H9 (cell line): ENCODE measurements at regions not wholly inside any gene's neighbourhood (a gene's known extent, or its start where the extent isn't known, plus 50 kb on each side); places are given as distances from the start of the nearest gene placed in this dataset.

Source experiments
- DNase-seq: peaks from one replicate; pipeline ENCODE4 v3.0.0-alpha.2; 2017
- H2AFZ ChIP-seq: one replicate; pipeline ENCODE4 v1.6.1; 2013; ENCODE audit warnings: mild to moderate bottlenecking, low read length, control low read depth, moderate library complexity
- H2AK5ac ChIP-seq: 2 replicates; pipeline ENCODE4 v1.6.1; 2013; ENCODE audit warnings: low read length, control low read depth, mixed read lengths; ENCODE audit not compliant: insufficient read length
- H2BK120ac ChIP-seq: one replicate; pipeline ENCODE4 v1.6.1; 2013; ENCODE audit warnings: low read depth, mild to moderate bottlenecking, low read length, control low read depth, inconsistent platforms; ENCODE audit not compliant: poor library complexity, severe bottlenecking
- H2BK12ac ChIP-seq: 2 replicates; pipeline ENCODE4 v1.6.1; 2013; ENCODE audit warnings: low read length, control low read depth, mixed read lengths, low read depth; ENCODE audit not compliant: insufficient read length
- H2BK15ac ChIP-seq: 2 replicates; pipeline ENCODE4 v1.6.1; 2013; ENCODE audit warnings: low read depth, low read length, control low read depth
- H2BK20ac ChIP-seq: one replicate; pipeline ENCODE4 v1.6.1; 2013; ENCODE audit warnings: low read depth, mild to moderate bottlenecking, low read length, control low read depth, inconsistent platforms; ENCODE audit not compliant: poor library complexity, severe bottlenecking
- H2BK5ac ChIP-seq: 2 replicates; pipeline ENCODE4 v1.6.1; 2013; ENCODE audit warnings: low read length, control low read depth, mixed read lengths; ENCODE audit not compliant: insufficient read length
- H3K14ac ChIP-seq: 2 replicates; pipeline ENCODE4 v1.6.1; 2013; ENCODE audit warnings: low read length, control low read depth; ENCODE audit not compliant: insufficient read depth
- H3K18ac ChIP-seq: 2 replicates; pipeline ENCODE4 v1.6.1; 2013; ENCODE audit warnings: low read depth, mild to moderate bottlenecking, mixed read lengths, low read length, control low read depth; ENCODE audit not compliant: insufficient read length
- H3K23ac ChIP-seq: 2 replicates; pipeline ENCODE4 v1.6.1; 2013; ENCODE audit warnings: low read length, control low read depth, mixed read lengths, low read depth; ENCODE audit not compliant: insufficient read length
- H3K23me2 ChIP-seq: 2 replicates; pipeline ENCODE4 v1.6.1; 2013; ENCODE audit warnings: low read depth, mild to moderate bottlenecking, mixed read lengths, low read length, control low read depth; ENCODE audit not compliant: insufficient read length, poor library complexity, severe bottlenecking
- H3K27ac ChIP-seq: 2 replicates; pipeline ENCODE4 v1.5.1; 2013; ENCODE audit warnings: low read length, control low read depth, mixed read lengths, low read depth; ENCODE audit not compliant: insufficient read length
- H3K27me3 ChIP-seq: 2 replicates; pipeline ENCODE4 v1.6.1; 2013; ENCODE audit warnings: low read length, control low read depth, inconsistent platforms; ENCODE audit not compliant: insufficient read depth
- H3K4ac ChIP-seq: 2 replicates; pipeline ENCODE4 v1.6.1; 2013; ENCODE audit warnings: low read depth, mild to moderate bottlenecking, control low read depth, inconsistent platforms, low read length, moderate library complexity
- H3K4me1 ChIP-seq: 2 replicates; pipeline ENCODE4 v1.6.1; 2013; ENCODE audit warnings: low read length, control low read depth, inconsistent platforms; ENCODE audit not compliant: insufficient read depth
- H3K4me2 ChIP-seq: 2 replicates; pipeline ENCODE4 v1.6.1; 2013; ENCODE audit warnings: low read length, control low read depth, mixed read lengths; ENCODE audit not compliant: insufficient read length, insufficient read depth
- H3K56ac ChIP-seq: 2 replicates; pipeline ENCODE4 v1.6.1; 2013; ENCODE audit warnings: low read depth, mild to moderate bottlenecking, mixed read lengths, low read length, control low read depth; ENCODE audit not compliant: insufficient read length
- H3K79me1 ChIP-seq: 2 replicates; pipeline ENCODE4 v1.6.1; 2013; ENCODE audit warnings: low read depth, mild to moderate bottlenecking, moderate library complexity, low read length, control low read depth, inconsistent platforms; ENCODE audit not compliant: insufficient read depth, poor library complexity, severe bottlenecking
- H3K79me2 ChIP-seq: 2 replicates; pipeline ENCODE4 v1.6.1; 2013; ENCODE audit warnings: low read length, control low read depth, inconsistent platforms; ENCODE audit not compliant: insufficient read depth
- H3K9ac ChIP-seq: 2 replicates; pipeline ENCODE4 v1.6.1; 2013; ENCODE audit warnings: low read length, control low read depth, mixed read lengths; ENCODE audit not compliant: insufficient read length; ENCODE audit errors: extremely low read depth
- H3K9me3 ChIP-seq: one replicate; pipeline ENCODE4 v1.6.1; 2013; ENCODE audit warnings: low read depth, low read length, inconsistent platforms; ENCODE audit not compliant: control insufficient read depth
- H3T11ph ChIP-seq: one replicate; pipeline ENCODE4 v1.6.1; 2013; ENCODE audit warnings: mild to moderate bottlenecking, low read length, control low read depth, inconsistent platforms
- H4K20me1 ChIP-seq: one replicate; pipeline ENCODE4 v1.6.1; 2013; ENCODE audit not compliant: control insufficient read depth, insufficient read length, insufficient read depth
- H4K5ac ChIP-seq: 2 replicates; pipeline ENCODE4 v1.6.1; 2013; ENCODE audit warnings: low read depth, mild to moderate bottlenecking, mixed read lengths, low read length, control low read depth; ENCODE audit not compliant: insufficient read length
- H4K8ac ChIP-seq: replicated peaks from 2 replicates; pipeline ENCODE4 v1.6.1; 2013; ENCODE audit warnings: low read length, control low read depth, mixed read lengths, low read depth; ENCODE audit not compliant: insufficient read length
- H4K91ac ChIP-seq: 2 replicates; pipeline ENCODE4 v1.6.1; 2013; ENCODE audit warnings: low read depth, mild to moderate bottlenecking, moderate library complexity, mixed read lengths, low read length, control low read depth; ENCODE audit not compliant: insufficient read length
- H3K27ac Mint-ChIP-seq, 3 experiments: 2 replicates in 2 of 3; 3 replicates in 1 of 3; pipeline ENCODE4 v1.8.0; 2020 to 2021; ENCODE audit warnings: mixed read lengths in 3 of 3, mild to moderate bottlenecking in 1 of 3, moderate library complexity in 1 of 3
- H3K27me3 Mint-ChIP-seq: 2 replicates; pipeline ENCODE4 v1.8.0; 2021; ENCODE audit warnings: low read depth, mild to moderate bottlenecking, moderate library complexity, mixed read lengths
- H3K36me3 Mint-ChIP-seq, 3 experiments: 2 replicates in 2 of 3; 3 replicates in 1 of 3; pipeline ENCODE4 v1.8.0; 2020 to 2021; ENCODE audit warnings: low read depth in 3 of 3, mixed read lengths in 3 of 3; ENCODE audit not compliant: insufficient read depth in 1 of 3
- H3K4me1 Mint-ChIP-seq, 2 experiments: 2 replicates each; pipeline ENCODE4 v1.8.0; 2020; ENCODE audit warnings: mixed read lengths in 2 of 2
- H3K4me3 Mint-ChIP-seq, 2 experiments: 2 replicates in 1 of 2; 3 replicates in 1 of 2; pipeline ENCODE4 v1.8.0; 2020 to 2021; ENCODE audit warnings: mild to moderate bottlenecking in 2 of 2, mixed read lengths in 2 of 2, moderate library complexity in 1 of 2
- H3K9me3 Mint-ChIP-seq, 2 experiments: 2 replicates in 1 of 2; 3 replicates in 1 of 2; pipeline ENCODE4 v1.8.0; 2020; ENCODE audit warnings: mild to moderate bottlenecking in 2 of 2, mixed read lengths in 2 of 2, moderate library complexity in 1 of 2
- WGBS: extraction: QIAGEN DNeasy Blood & Tissue Kit; methylation state at CpG from one replicate; pipeline ENCODE4 v1.1.7; 2013; ENCODE audit warnings: missing lambda C conversion rate, low lambda C conversion rate, mixed read lengths; ENCODE audit not compliant: insufficient read length; ENCODE audit errors: extremely low coverage; 5-methylcytosine and 5-hydroxymethylcytosine counted together
- TF ChIP-seq, protein P1 (sequence below): fragments of 200-600 bp; sonication (generic); conservative IDR thresholded peaks from 3 replicates; pipeline ENCODE4 v1.8.0; 2021; ENCODE audit warnings: antibody characterized with exemption, mild to moderate bottlenecking

DNA sequence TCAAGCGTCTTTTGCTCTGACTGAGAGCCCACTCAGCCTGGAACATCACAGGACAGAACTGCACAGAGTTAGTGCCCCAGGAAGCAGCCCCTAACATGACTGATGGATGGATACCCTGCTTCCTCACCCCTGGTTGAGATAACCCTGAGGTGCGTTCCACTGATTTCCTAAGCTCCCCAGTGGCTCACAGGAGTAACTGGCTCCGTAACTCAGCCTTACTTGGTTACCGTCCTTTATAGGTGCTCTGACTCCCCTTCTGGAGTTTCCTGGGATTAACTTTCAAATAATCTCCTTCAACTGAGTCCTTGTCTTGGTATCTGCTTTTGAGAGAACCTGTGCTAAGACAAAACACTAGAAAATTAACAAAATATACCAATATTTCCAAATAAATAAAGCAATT is 449.5 kb downstream of the AGTPBP1 start:
- no peak overlapping the region for H2BK120ac ChIP-seq
- no peaks in the 10 kb centered on the region for H3K27me3 ChIP-seq
- H4K5ac ChIP-seq = no peak overlapping the region
- H3K14ac ChIP-seq = no peak overlapping the region; the same call in 1 of the 2 replicates
- no peak overlapping the region for H3K23ac ChIP-seq
- no peak overlapping the region for H2BK5ac ChIP-seq
- no peak overlapping the region for H4K8ac ChIP-seq
- H3K23me2 ChIP-seq = no peaks in the 10 kb centered on the region
- peaks cover 8% of the 10 kb centered on the region for H3K9me3 ChIP-seq
- H3K9me3 Mint-ChIP-seq = peaks cover 10 to 11% of the 10 kb centered on the region in 2 experiments
- H3K27ac Mint-ChIP-seq = no peak overlapping the region
- no peak overlapping the region for H3K18ac ChIP-seq
- H2BK20ac ChIP-seq = no peak overlapping the region
- H3K4me2 ChIP-seq = no peak overlapping the region
- no peak overlapping the region for H3K9ac ChIP-seq
- no peak overlapping the region for H2AK5ac ChIP-seq
- H3K79me1 ChIP-seq = no peaks in the 10 kb centered on the region
- peaks cover 3 to 14% (median 5%) of the 10 kb centered on the region in 3 experiments; a peak in 6 of 7 replicates for H3K36me3 Mint-ChIP-seq
- no peak for DNase-seq
- H3K4ac ChIP-seq = no peak overlapping the region
- no peak overlapping the region for H2AFZ ChIP-seq
- no peaks in the 10 kb centered on the region for H3K4me1 Mint-ChIP-seq
- H2BK15ac ChIP-seq = no peak overlapping the region
- no peak overlapping the region for H3K4me3 Mint-ChIP-seq
- H3K27ac ChIP-seq = no peak overlapping the region
- H3K4me1 ChIP-seq = no peaks in the 10 kb centered on the region; the same call in 1 of the 2 replicates
- H4K20me1 ChIP-seq = no peaks in the 10 kb centered on the region
- H4K91ac ChIP-seq = no peak overlapping the region
- WGBS = no CpG with 5 or more reads among the region's 4 CpGs
- no peaks in the 10 kb centered on the region for H3K79me2 ChIP-seq
- no peaks in the 10 kb centered on the region; the same call in 1 of the 2 replicates for H3K27me3 Mint-ChIP-seq
- TF ChIP-seq, protein P1, sequence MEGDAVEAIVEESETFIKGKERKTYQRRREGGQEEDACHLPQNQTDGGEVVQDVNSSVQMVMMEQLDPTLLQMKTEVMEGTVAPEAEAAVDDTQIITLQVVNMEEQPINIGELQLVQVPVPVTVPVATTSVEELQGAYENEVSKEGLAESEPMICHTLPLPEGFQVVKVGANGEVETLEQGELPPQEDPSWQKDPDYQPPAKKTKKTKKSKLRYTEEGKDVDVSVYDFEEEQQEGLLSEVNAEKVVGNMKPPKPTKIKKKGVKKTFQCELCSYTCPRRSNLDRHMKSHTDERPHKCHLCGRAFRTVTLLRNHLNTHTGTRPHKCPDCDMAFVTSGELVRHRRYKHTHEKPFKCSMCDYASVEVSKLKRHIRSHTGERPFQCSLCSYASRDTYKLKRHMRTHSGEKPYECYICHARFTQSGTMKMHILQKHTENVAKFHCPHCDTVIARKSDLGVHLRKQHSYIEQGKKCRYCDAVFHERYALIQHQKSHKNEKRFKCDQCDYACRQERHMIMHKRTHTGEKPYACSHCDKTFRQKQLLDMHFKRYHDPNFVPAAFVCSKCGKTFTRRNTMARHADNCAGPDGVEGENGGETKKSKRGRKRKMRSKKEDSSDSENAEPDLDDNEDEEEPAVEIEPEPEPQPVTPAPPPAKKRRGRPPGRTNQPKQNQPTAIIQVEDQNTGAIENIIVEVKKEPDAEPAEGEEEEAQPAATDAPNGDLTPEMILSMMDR = peak; percentile 22; the same call in 2 of the 3 replicates
- no peak overlapping the region for H3T11ph ChIP-seq
- no peak overlapping the region for H3K56ac ChIP-seq
- H2BK12ac ChIP-seq = no peak overlapping the region
